SKM-1 (cell line): ENCODE measurements at regions not wholly inside any gene's neighbourhood (a gene's known extent, or its start where the extent isn't known, plus 50 kb on each side); places are given as distances from the start of the nearest gene placed in this dataset.

ENCODE experiments used
- DNase-seq: peaks from one replicate; lab custom pipeline; 2025; ENCODE audit not compliant: unreplicated experiment; lab: John Stamatoyannopoulos, UW

- no peak for DNase-seq
These were observed 51.9 kb upstream of the OTOL1 start for GRCh38 chr3:161444694-161445077.

GRCh38 chr3:161443921-161444693 lies 52.5 kb upstream of the OTOL1 start:
- DNase-seq: no peak

DNA sequence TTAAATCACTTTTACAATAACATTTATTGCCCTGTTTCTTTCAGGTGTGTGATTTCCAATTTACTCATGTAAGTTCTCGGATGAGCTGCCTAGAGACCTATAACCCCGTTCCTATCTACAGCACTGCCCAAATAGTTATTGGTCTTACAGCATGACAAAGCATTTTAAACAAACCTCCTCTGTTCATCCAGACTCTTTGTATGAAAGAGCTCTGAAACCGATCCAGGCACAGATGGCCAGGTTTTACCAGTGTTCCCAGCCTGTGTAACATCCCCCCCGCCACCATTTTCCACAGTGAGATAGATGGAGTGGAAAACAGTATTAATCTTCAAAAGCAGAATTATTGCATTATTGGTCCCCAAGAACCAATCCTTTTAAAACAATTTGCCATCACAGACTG lies 59.0 kb upstream of the SPTSSB start:
- no peak for DNase-seq

DNA sequence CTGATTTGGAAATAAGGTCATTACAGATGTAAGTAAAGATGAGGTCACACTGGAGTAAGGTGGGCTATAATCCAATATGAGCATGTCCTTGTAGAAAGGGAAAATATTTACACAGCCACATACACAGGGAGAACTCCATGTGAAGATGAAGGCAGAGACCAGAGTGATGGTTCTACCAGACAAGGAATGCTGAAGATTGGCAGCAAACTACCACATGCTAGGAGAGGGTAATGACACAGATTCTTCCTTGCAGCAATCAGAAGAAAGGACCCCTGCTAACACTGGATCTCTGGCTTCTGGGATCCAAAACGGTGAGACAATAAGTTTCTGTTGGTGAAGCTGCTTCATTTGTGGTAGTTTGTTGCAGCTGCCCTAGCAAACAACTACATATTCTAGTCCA lies 56.0 kb upstream of the SPTSSB start:
- no peak for DNase-seq

DNA sequence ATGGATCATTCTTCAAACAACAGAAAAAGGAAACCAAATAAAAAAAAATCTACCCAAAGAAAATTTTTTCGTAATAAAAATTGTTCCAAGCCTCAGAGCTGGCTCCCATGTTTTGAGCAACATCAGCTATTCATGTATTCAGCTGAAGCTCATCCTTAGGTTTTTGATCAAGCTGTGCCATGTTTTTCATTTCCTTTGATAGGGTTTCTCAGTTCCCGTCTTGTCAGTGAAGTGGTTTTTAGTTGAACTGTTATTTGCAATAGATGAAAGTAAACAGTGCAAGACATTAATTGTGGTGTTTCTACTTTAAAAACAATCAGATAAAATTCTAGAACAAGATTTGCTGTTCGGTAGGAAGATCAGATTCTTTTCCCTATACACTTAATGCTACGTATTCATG lies 55.4 kb upstream of the SPTSSB start:
- no peak for DNase-seq

GRCh38 chr3:161423911-161424522 lies 52.7 kb upstream of the SPTSSB start:
- DNase-seq: peak; percentile 22

DNA sequence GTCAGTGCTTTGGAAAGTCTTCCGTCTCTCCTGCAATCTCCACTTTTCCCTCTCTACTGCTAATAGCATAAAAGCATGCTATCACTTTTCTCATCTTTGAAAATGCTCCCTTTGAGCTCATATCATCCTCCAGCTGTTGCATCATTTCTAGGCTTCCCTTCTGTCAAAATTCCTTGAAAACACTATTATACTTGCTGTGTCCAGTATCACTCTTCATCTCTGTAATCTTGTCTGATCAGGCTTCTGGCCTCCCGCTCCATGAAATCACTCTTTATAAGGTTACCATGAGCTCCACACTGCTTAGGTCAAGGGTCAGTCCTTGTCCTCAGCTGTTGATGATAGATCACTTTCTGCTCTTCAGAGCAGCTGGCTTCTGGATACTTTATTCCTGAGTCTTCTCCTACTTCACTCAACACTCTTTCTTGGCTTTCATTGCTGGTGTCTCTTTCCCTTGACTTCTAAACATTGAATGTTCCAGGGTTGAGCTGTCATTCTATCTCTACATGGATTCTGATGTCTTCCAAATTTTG lies 50.9 kb upstream of the SPTSSB start:
- DNase-seq: no peak
